Stimulated activated naive B cell treated with anti-CD40 and anti-IgM and Interleukin-4, amounts not matched to agents 10 μg/mL and 1 μg/mL and 100 μg/mL, for 72 hours (primary cell): ENCODE measurements at regions not wholly inside any gene's neighbourhood (a gene's known extent, or its start where the extent isn't known, plus 50 kb on each side); places are given as distances from the start of the nearest gene placed in this dataset.
"Not testable (repeated sequence)": the region's sequence is repeated elsewhere in the genome, so short reads cannot be mapped to it uniquely, and the experiment has no call there.

Experiments used
- ATAC-seq, 2 donors: fragments of 150-1000 bp; cut with Tn5 transposase; replicated peaks; 2 replicates each; pipeline ENCODE4 v1.10.0; 2021; ENCODE audit warnings: moderate library complexity in 1 of 2
- DNase-seq: peaks from one replicate; pipeline ENCODE4 v3.0.0; 2021
- H3K27ac Mint-ChIP-seq: one replicate; pipeline ENCODE4 v1.8.0; 2022; ENCODE audit warnings: mild to moderate bottlenecking, mixed read lengths
- H3K27me3 Mint-ChIP-seq, 2 donors: one replicate each; pipeline ENCODE4 v1.8.0; 2022; ENCODE audit warnings: mixed read lengths in 2 of 2
- H3K36me3 Mint-ChIP-seq, 2 donors: one replicate each; pipeline ENCODE4 v1.8.0; 2022; ENCODE audit warnings: mixed read lengths in 2 of 2, mild to moderate bottlenecking in 1 of 2
- H3K4me1 Mint-ChIP-seq, 2 donors: one replicate each; pipeline ENCODE4 v1.8.0; 2022; ENCODE audit warnings: mixed read lengths in 2 of 2, mild to moderate bottlenecking in 1 of 2
- H3K4me3 Mint-ChIP-seq, 2 donors: one replicate each; pipeline ENCODE4 v1.8.0; 2022; ENCODE audit warnings: mild to moderate bottlenecking in 2 of 2, mixed read lengths in 2 of 2, moderate library complexity in 1 of 2
- H3K9me3 Mint-ChIP-seq, 2 donors: one replicate each; pipeline ENCODE4 v1.8.0; 2022; ENCODE audit warnings: mixed read lengths in 2 of 2, mild to moderate bottlenecking in 1 of 2

- ATAC-seq (no peak), DNase-seq (no peak)
- Mint-ChIP-seq H3K27ac (peak overlapping the region; percentile 37), H3K4me3 (no peak overlapping the region), H3K36me3 (peaks cover 3 to 9% of the 10 kb centered on the region in 2 donors), H3K27me3 (peaks cover 39 to 42% of the 10 kb centered on the region in 2 donors), H3K9me3 (peaks cover 4 to 5% of the 10 kb centered on the region in 2 donors), H3K4me1 (no peaks in the 10 kb centered on the region)
Measured at GRCh38 chr9:129305246-129305645, 127.2 kb upstream of the IER5L start.

GRCh38 chr9:129301941-129302340 is 123.9 kb upstream of the IER5L start:
- ATAC-seq, result no peak

GRCh38 chr9:129296195-129296594 is 118.1 kb upstream of the IER5L start:
- H3K27me3 Mint-ChIP-seq, result peaks cover 35 to 66% of the 10 kb centered on the region in 2 donors
- H3K4me3 Mint-ChIP-seq, H3K27ac Mint-ChIP-seq, H3K36me3 Mint-ChIP-seq, ATAC-seq, DNase-seq, H3K4me1 Mint-ChIP-seq: not testable (repeated sequence)
- peaks cover 5 to 14% of the 10 kb centered on the region in 2 donors for H3K9me3 Mint-ChIP-seq

More at GRCh38 chr9:129301941-129302340, 123.9 kb upstream of the IER5L start:
- Mint-ChIP-seq H3K4me1 (no peaks in the 10 kb centered on the region), H3K9me3 (peaks cover 4 to 6% of the 10 kb centered on the region in 2 donors), H3K4me3 (no peak overlapping the region), H3K36me3 (peaks cover 3 to 7% of the 10 kb centered on the region in 2 donors), H3K27me3 (peaks cover 48 to 58% of the 10 kb centered on the region in 2 donors), H3K27ac (no peak overlapping the region)
- DNase-seq, result no peak

GRCh38 chr9:129291041-129291501 is 113.0 kb upstream of the IER5L start:
- no peak overlapping the region for H3K27ac Mint-ChIP-seq
- DNase-seq (no peak), ATAC-seq (no peak)
- peaks cover 3 to 8% of the 10 kb centered on the region in 2 donors for H3K9me3 Mint-ChIP-seq
- peaks cover 28 to 30% of the 10 kb centered on the region in 2 donors for H3K27me3 Mint-ChIP-seq
- H3K36me3 Mint-ChIP-seq, result no peaks in the 10 kb centered on the region
- no peak overlapping the region for H3K4me3 Mint-ChIP-seq
- no peaks in the 10 kb centered on the region for H3K4me1 Mint-ChIP-seq

GRCh38 chr9:129290606-129291005 is 112.5 kb upstream of the IER5L start:
- H3K27ac Mint-ChIP-seq, result no peak overlapping the region

GRCh38 chr9:129289883-129290282 is 111.8 kb upstream of the IER5L start:
- Mint-ChIP-seq H3K4me1 (no peaks in the 10 kb centered on the region), H3K27me3 (peaks cover 23 to 28% of the 10 kb centered on the region in 2 donors), H3K4me3 (no peak overlapping the region), H3K9me3 (peaks cover 0 to 3% of the 10 kb centered on the region in 2 donors), H3K36me3 (no peaks in the 10 kb centered on the region), H3K27ac (no peak overlapping the region)
- no peak for ATAC-seq
- no peak for DNase-seq

More at GRCh38 chr9:129290606-129291005, 112.5 kb upstream of the IER5L start:
- Mint-ChIP-seq H3K27me3 (peaks cover 27 to 28% of the 10 kb centered on the region in 2 donors), H3K4me3 (no peak overlapping the region), H3K9me3 (peaks cover 1 to 6% of the 10 kb centered on the region in 2 donors), H3K4me1 (no peaks in the 10 kb centered on the region), H3K36me3 (no peaks in the 10 kb centered on the region)
- no peak for ATAC-seq
- no peak for DNase-seq

GRCh38 chr9:129289131-129289731 is 111.2 kb upstream of the IER5L start:
- peaks cover 0 to under 1% of the 10 kb centered on the region in 2 donors for H3K9me3 Mint-ChIP-seq
- no peaks in the 10 kb centered on the region for H3K36me3 Mint-ChIP-seq
- DNase-seq (no peak), ATAC-seq (no peak)
- no peak overlapping the region for H3K27ac Mint-ChIP-seq
- H3K4me3 Mint-ChIP-seq, result no peak overlapping the region
- H3K27me3 Mint-ChIP-seq, result peaks cover 17 to 24% of the 10 kb centered on the region in 2 donors
- H3K4me1 Mint-ChIP-seq, result no peaks in the 10 kb centered on the region

- DNase-seq (no peak), ATAC-seq (no peak)
- no peak overlapping the region for H3K4me3 Mint-ChIP-seq
- H3K9me3 Mint-ChIP-seq, result no peaks in the 10 kb centered on the region
- no peaks in the 10 kb centered on the region for H3K36me3 Mint-ChIP-seq
- no peak overlapping the region for H3K27ac Mint-ChIP-seq
- no peaks in the 10 kb centered on the region for H3K4me1 Mint-ChIP-seq
- peaks cover 10 to 24% of the 10 kb centered on the region in 2 donors for H3K27me3 Mint-ChIP-seq
Measured at GRCh38 chr9:129287619-129288305, 109.7 kb upstream of the IER5L start.

- DNase-seq (no peak), ATAC-seq (no peak)
- no peaks in the 10 kb centered on the region for H3K9me3 Mint-ChIP-seq
- peaks cover 14 to 24% of the 10 kb centered on the region in 2 donors for H3K27me3 Mint-ChIP-seq
- no peak overlapping the region for H3K27ac Mint-ChIP-seq
- H3K4me1 Mint-ChIP-seq, result peaks cover 0 to 6% of the 10 kb centered on the region in 2 donors
- no peaks in the 10 kb centered on the region for H3K36me3 Mint-ChIP-seq
- H3K4me3 Mint-ChIP-seq, result no peak overlapping the region
Measured at GRCh38 chr9:129285979-129286772, 108.1 kb upstream of the IER5L start.

GRCh38 chr9:129285382-129285781 is 107.3 kb upstream of the IER5L start:
- H3K36me3 Mint-ChIP-seq, result no peaks in the 10 kb centered on the region
- DNase-seq, result no peak
- H3K4me1 Mint-ChIP-seq, result peaks cover 0 to 6% of the 10 kb centered on the region in 2 donors
- no peaks in the 10 kb centered on the region for H3K9me3 Mint-ChIP-seq
- ATAC-seq, result no peak
- peaks cover 9 to 19% of the 10 kb centered on the region in 2 donors for H3K27me3 Mint-ChIP-seq
- no peak overlapping the region for H3K27ac Mint-ChIP-seq
- no peak overlapping the region for H3K4me3 Mint-ChIP-seq

GRCh38 chr9:129284607-129285291 is 106.7 kb upstream of the IER5L start:
- H3K4me1 Mint-ChIP-seq, result peaks cover 0 to 6% of the 10 kb centered on the region in 2 donors
- H3K27ac Mint-ChIP-seq, result no peak overlapping the region
- no peaks in the 10 kb centered on the region for H3K9me3 Mint-ChIP-seq
- peaks cover 9 to 13% of the 10 kb centered on the region in 2 donors for H3K27me3 Mint-ChIP-seq
- H3K4me3 Mint-ChIP-seq, result no peak overlapping the region
- H3K36me3 Mint-ChIP-seq, result no peaks in the 10 kb centered on the region
- ATAC-seq, result no peak
- DNase-seq, result no peak

- Mint-ChIP-seq H3K27me3 (peaks cover 9% of the 10 kb centered on the region in 2 donors), H3K4me1 (peaks cover 0 to 6% of the 10 kb centered on the region in 2 donors), H3K9me3 (no peaks in the 10 kb centered on the region), H3K4me3 (no peak overlapping the region), H3K36me3 (no peaks in the 10 kb centered on the region), H3K27ac (no peak overlapping the region)
- no peak for ATAC-seq
- DNase-seq, result no peak
Measured at GRCh38 chr9:129283705-129284606, 105.9 kb upstream of the IER5L start.

- Mint-ChIP-seq H3K36me3 (no peaks in the 10 kb centered on the region), H3K27ac (no peak overlapping the region), H3K9me3 (no peaks in the 10 kb centered on the region), H3K27me3 (peaks cover 14 to 16% of the 10 kb centered on the region in 2 donors), H3K4me1 (peaks cover 0 to 6% of the 10 kb centered on the region in 2 donors), H3K4me3 (no peak overlapping the region)
- DNase-seq (no peak), ATAC-seq (no peak)
Measured at GRCh38 chr9:129283291-129283691, 105.2 kb upstream of the IER5L start.
